ENCODE measurements at regions not wholly inside any gene's neighbourhood (a gene's known extent, or its start where the extent isn't known, plus 50 kb on each side); places are given as distances from the start of the nearest gene placed in this dataset.

GRCh38 chr10:60677531-60678129, 100.6 kb upstream of the CDK1 start:
- in situ Hi-C loops (cut with MboI; ENCODE audit: low pct_unique_long_range_greater_than_20kb, low sequenced_read_pairs, unreplicated experiment): no loop called here
- DNase-seq (ENCODE audit: low spot score): no peak
- no peak for TF ChIP-seq CTCF (IDR thresholded peaks at IDR 0.05; ENCODE audit: extremely low read depth, insufficient read depth, missing control alignments)

GRCh38 chr10:60675236-60675635, 103.0 kb upstream of the CDK1 start:
- no peak for DNase-seq (ENCODE audit: low spot score)
- in situ Hi-C loops (cut with MboI; ENCODE audit: low pct_unique_long_range_greater_than_20kb, low sequenced_read_pairs, unreplicated experiment): no loop called here
- TF ChIP-seq CTCF (IDR thresholded peaks at IDR 0.05; ENCODE audit: extremely low read depth, insufficient read depth, missing control alignments): no peak

GRCh38 chr10:60669501-60669900, 108.8 kb upstream of the CDK1 start:
- TF ChIP-seq CTCF (IDR thresholded peaks at IDR 0.05; ENCODE audit: extremely low read depth, insufficient read depth, missing control alignments): no peak
- no peak for DNase-seq (ENCODE audit: low spot score)
- in situ Hi-C loops (cut with MboI; ENCODE audit: low pct_unique_long_range_greater_than_20kb, low sequenced_read_pairs, unreplicated experiment): no loop called here

GRCh38 chr10:60666221-60666620, 112.1 kb upstream of the CDK1 start:
- DNase-seq (ENCODE audit: low spot score): no peak
- no peak for TF ChIP-seq CTCF (IDR thresholded peaks at IDR 0.05; ENCODE audit: extremely low read depth, insufficient read depth, missing control alignments)
- in situ Hi-C loops (cut with MboI; ENCODE audit: low pct_unique_long_range_greater_than_20kb, low sequenced_read_pairs, unreplicated experiment): no loop called here

GRCh38 chr10:60664859-60665258, 113.4 kb upstream of the CDK1 start:
- DNase-seq (ENCODE audit: low spot score): no peak
- no peak for TF ChIP-seq CTCF (IDR thresholded peaks at IDR 0.05; ENCODE audit: extremely low read depth, insufficient read depth, missing control alignments)
- in situ Hi-C loops (cut with MboI; ENCODE audit: low pct_unique_long_range_greater_than_20kb, low sequenced_read_pairs, unreplicated experiment): no loop called here

GRCh38 chr10:60663850-60664249, 114.4 kb upstream of the CDK1 start:
- no peak for TF ChIP-seq CTCF (IDR thresholded peaks at IDR 0.05; ENCODE audit: extremely low read depth, insufficient read depth, missing control alignments)
- no peak for DNase-seq (ENCODE audit: low spot score)
- in situ Hi-C loops (cut with MboI; ENCODE audit: low pct_unique_long_range_greater_than_20kb, low sequenced_read_pairs, unreplicated experiment): no loop called here

Data from GM13977 (cell line).